ENCODE measurements at regions not wholly inside any gene's neighbourhood (a gene's known extent, or its start where the extent isn't known, plus 50 kb on each side); places are given as distances from the start of the nearest gene placed in this dataset.

DNA sequence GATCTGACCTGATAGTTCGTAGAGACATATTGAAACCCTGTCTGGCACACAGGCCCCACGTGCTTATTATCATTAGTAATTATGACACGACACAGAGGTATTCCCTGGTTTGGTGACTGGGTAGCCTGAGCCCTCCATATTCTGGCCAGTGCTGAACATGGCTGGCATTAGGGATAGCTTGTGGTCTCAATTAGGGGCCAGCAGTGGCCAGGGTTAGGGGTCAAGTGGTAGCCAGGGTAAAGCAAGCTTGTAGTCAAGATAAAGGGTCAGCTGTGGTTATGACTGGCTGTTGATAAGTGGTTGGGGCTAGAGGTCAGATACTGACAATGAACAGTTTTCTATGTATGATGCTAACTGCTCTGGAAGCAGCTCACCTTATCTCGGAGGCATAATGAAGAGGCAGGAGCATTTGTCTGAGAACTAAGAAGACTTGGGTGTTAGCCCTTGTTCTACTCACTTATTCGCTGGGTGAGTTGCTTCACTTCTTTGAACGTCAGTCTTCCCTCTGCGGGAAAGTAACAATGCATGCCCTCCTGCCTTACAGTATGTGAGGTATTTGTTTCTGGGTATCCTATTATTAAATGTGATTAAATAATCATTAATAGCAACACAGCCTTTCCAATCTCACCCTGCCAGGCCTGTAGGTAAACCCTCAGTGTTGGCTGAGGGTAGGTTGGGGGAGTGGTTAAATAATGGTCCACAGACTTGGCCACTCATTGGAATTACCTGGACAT is 66.7 kb downstream of the VEGFA start (continued):
- TF ChIP-seq SIX5 (IDR thresholded peaks at IDR 0.05; ENCODE audit: borderline replicate concordance in 1 of 2, insufficient read depth in 1 of 2, low read depth in 1 of 2, low read length in 2 of 2), result no peak
- 0 out of 2 replicates have a peak, but pooled peaks have one; percentile 12 for TF ChIP-seq ZNF41 (CRISPR knock-in tag; conservative IDR thresholded peaks at IDR 0.05)
- no peak for TF ChIP-seq BRD9 (IDR thresholded peaks at IDR 0.05; ENCODE audit: low read depth, partially characterized antibody)
- TF ChIP-seq, protein P1, sequence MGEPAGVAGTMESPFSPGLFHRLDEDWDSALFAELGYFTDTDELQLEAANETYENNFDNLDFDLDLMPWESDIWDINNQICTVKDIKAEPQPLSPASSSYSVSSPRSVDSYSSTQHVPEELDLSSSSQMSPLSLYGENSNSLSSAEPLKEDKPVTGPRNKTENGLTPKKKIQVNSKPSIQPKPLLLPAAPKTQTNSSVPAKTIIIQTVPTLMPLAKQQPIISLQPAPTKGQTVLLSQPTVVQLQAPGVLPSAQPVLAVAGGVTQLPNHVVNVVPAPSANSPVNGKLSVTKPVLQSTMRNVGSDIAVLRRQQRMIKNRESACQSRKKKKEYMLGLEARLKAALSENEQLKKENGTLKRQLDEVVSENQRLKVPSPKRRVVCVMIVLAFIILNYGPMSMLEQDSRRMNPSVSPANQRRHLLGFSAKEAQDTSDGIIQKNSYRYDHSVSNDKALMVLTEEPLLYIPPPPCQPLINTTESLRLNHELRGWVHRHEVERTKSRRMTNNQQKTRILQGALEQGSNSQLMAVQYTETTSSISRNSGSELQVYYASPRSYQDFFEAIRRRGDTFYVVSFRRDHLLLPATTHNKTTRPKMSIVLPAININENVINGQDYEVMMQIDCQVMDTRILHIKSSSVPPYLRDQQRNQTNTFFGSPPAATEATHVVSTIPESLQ (CRISPR knock-in tag; IDR thresholded peaks at IDR 0.05), result no peak
- no peak for TF ChIP-seq KLF1 (tag; IDR thresholded peaks at IDR 0.05)
- TF ChIP-seq, protein P2, sequence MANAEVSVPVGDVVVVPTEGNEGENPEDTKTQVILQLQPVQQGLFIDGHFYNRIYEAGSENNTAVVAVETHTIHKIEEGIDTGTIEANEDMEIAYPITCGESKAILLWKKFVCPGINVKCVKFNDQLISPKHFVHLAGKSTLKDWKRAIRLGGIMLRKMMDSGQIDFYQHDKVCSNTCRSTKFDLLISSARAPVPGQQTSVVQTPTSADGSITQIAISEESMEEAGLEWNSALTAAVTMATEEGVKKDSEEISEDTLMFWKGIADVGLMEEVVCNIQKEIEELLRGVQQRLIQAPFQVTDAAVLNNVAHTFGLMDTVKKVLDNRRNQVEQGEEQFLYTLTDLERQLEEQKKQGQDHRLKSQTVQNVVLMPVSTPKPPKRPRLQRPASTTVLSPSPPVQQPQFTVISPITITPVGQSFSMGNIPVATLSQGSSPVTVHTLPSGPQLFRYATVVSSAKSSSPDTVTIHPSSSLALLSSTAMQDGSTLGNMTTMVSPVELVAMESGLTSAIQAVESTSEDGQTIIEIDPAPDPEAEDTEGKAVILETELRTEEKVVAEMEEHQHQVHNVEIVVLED (CRISPR knock-in tag; IDR thresholded peaks at IDR 0.05), result no peak
- no peak; the same call in 1 of the 2 replicates for TF ChIP-seq TFE3 (CRISPR knock-in tag; IDR thresholded peaks at IDR 0.05)
- peak; percentile 81 for TF ChIP-seq ZNF766 (CRISPR knock-in tag; conservative IDR thresholded peaks at IDR 0.05)
- TF ChIP-seq RBM15 (IDR thresholded peaks at IDR 0.05; ENCODE audit: insufficient read depth, low read length), result no peak
- TF ChIP-seq, protein P3, sequence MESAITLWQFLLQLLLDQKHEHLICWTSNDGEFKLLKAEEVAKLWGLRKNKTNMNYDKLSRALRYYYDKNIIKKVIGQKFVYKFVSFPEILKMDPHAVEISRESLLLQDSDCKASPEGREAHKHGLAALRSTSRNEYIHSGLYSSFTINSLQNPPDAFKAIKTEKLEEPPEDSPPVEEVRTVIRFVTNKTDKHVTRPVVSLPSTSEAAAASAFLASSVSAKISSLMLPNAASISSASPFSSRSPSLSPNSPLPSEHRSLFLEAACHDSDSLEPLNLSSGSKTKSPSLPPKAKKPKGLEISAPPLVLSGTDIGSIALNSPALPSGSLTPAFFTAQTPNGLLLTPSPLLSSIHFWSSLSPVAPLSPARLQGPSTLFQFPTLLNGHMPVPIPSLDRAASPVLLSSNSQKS (CRISPR knock-in tag; IDR thresholded peaks at IDR 0.05), result no peak
- no peak for TF ChIP-seq TAF15 (IDR thresholded peaks at IDR 0.05; ENCODE audit: low read depth, low read length)
- no peak for TF ChIP-seq IFI16 (CRISPR knock-in tag; IDR thresholded peaks at IDR 0.05)
- TF ChIP-seq NR3C1 (CRISPR knock-in tag; IDR thresholded peaks at IDR 0.05), result no peak
- no peak for TF ChIP-seq PPARD (CRISPR knock-in tag; IDR thresholded peaks at IDR 0.05)
- no peak for TF ChIP-seq SRSF3 (IDR thresholded peaks at IDR 0.05; ENCODE audit: insufficient read depth, low read length)
- no peak for TF ChIP-seq MTF1 (CRISPR knock-in tag; IDR thresholded peaks at IDR 0.05; ENCODE audit: borderline replicate concordance)
- TF ChIP-seq FOXK1 (CRISPR knock-in tag; IDR thresholded peaks at IDR 0.05; ENCODE audit: borderline replicate concordance), result no peak
- no peak for TF ChIP-seq MCM7 (IDR thresholded peaks at IDR 0.05)
- no peak for TF ChIP-seq GABPB2 (CRISPR knock-in tag; conservative IDR thresholded peaks at IDR 0.05)
- TF ChIP-seq CHD1 (IDR thresholded peaks at IDR 0.05; ENCODE audit: low read length), result no peak
- TF ChIP-seq HNRNPH1 (optimal IDR thresholded peaks at IDR 0.05; ENCODE audit: low read depth, low read length), result no peak
- TF ChIP-seq RBBP5 (IDR thresholded peaks at IDR 0.05; ENCODE audit: borderline replicate concordance, insufficient read depth, low read length, poor library complexity, severe bottlenecking), result no peak
- TF ChIP-seq CBX1 (IDR thresholded peaks at IDR 0.05; ENCODE audit: low read depth), result no peak

Data from K562 (cell line).